HCT116 (cell line): ENCODE measurements at regions not wholly inside any gene's neighbourhood (a gene's known extent, or its start where the extent isn't known, plus 50 kb on each side); places are given as distances from the start of the nearest gene placed in this dataset.
"Not testable (repeated sequence)": the region's sequence is repeated elsewhere in the genome, so short reads cannot be mapped to it uniquely, and the experiment has no call there.

Source experiments
- ATAC-seq: fragments of 200-7000 bp; cut with Tn5 transposase; 2 replicates; pipeline ENCODE4 v1.9.1; 2020; ENCODE audit warnings: mild to moderate bottlenecking, moderate library complexity
- BruUV-seq: library from RNA; stranded (reverse); fragments of 400-500 nt; replicated peaks from 2 replicates; lab custom pipeline; 2021; lab: Mats Ljungman, UMichigan
- CTCF ChIA-PET: fragments of 300-600 bp; sonication (Branson Sonifier 250); formaldehyde crosslinking; loops from one replicate; lab custom pipeline; 2021; ENCODE audit warnings: antibody characterized with exemption; lab: Charles Lee
- POLR2A ChIA-PET: fragments of 300-600, 350-600 bp; sonication (Branson Sonifier 250); formaldehyde crosslinking; loops from one replicate; lab custom pipeline; 2021; ENCODE audit warnings: antibody characterized with exemption; lab: Charles Lee
- RAD21 ChIA-PET, 2 experiments: fragments of 300-600 bp; sonication (Branson Sonifier 250); formaldehyde crosslinking; loops; one replicate each; lab custom pipeline; 2023; ENCODE audit warnings: low total read pairs in 2 of 2; ENCODE audit not compliant: uncharacterized antibody in 2 of 2, unreplicated experiment in 2 of 2, low non-redundant PET in 1 of 2; lab: Charles Lee
- DNase-seq: peaks from one replicate; pipeline ENCODE4 v3.0.0-alpha.2; 2010; ENCODE audit warnings: low read depth, low spot score
- H2AFZ ChIP-seq: fragments of 200-600 bp; shearing (Covaris generic), sonication (generic); 2 replicates; pipeline ENCODE4 v1.6.1; 2017; ENCODE audit warnings: low read depth, mixed run types, mixed read lengths, antibody characterized with exemption, low read length; ENCODE audit not compliant: poor library complexity, severe bottlenecking
- H3K27ac ChIP-seq: 2 replicates; pipeline ENCODE4 v1.5.1; 2012; ENCODE audit warnings: low read depth, low read length
- H3K27me3 ChIP-seq: fragments of 200-600 bp; sonication (generic); 2 replicates; pipeline ENCODE4 v1.6.1; 2016; ENCODE audit warnings: mixed run types, low read length, mixed read lengths; ENCODE audit not compliant: insufficient read depth
- H3K36me3 ChIP-seq, 2 experiments: fragments of 200-500 bp in 1 of 2; fragments of 200-600 bp in 1 of 2; sonication (Bioruptor generic) in 1 of 2; sonication (generic) in 1 of 2; 2 replicates each; pipeline versions ENCODE4 v1.5.1 to v1.6.1; 2014 to 2016; ENCODE audit warnings: low read length in 2 of 2, inconsistent platforms in 1 of 2, mixed read lengths in 1 of 2, mixed run types in 1 of 2; ENCODE audit not compliant: insufficient read depth in 2 of 2, control insufficient read depth in 1 of 2
- H3K4me1 ChIP-seq, 2 experiments: fragments of 200-600 bp in 1 of 2; sonication (generic) in 1 of 2; 2 replicates each; pipeline versions ENCODE4 v1.5.1 to v1.6.1; 2012 to 2017; ENCODE audit warnings: low read length in 2 of 2, inconsistent platforms in 1 of 2, mild to moderate bottlenecking in 1 of 2, mixed read lengths in 1 of 2, mixed run types in 1 of 2, moderate library complexity in 1 of 2; ENCODE audit not compliant: insufficient read depth in 2 of 2, control insufficient read depth in 1 of 2
- H3K4me2 ChIP-seq: fragments of 200-600 bp; sonication (generic); 2 replicates; pipeline ENCODE4 v1.6.1; 2017; ENCODE audit warnings: mixed run types, low read length, mixed read lengths
- H3K4me3 ChIP-seq, 2 experiments: fragments of 200-600 bp in 1 of 2; sonication (generic) in 1 of 2; replicated peaks in 1 of 2; 2 replicates each; pipeline ENCODE4 v1.5.1; 2011 to 2016; ENCODE audit warnings: low read length in 2 of 2, control low read depth in 1 of 2, low read depth in 1 of 2, mild to moderate bottlenecking in 1 of 2, mixed read lengths in 1 of 2, mixed run types in 1 of 2
- H3K79me2 ChIP-seq: fragments of 200-600 bp; sonication (generic); 2 replicates; pipeline ENCODE4 v1.6.1; 2017; ENCODE audit warnings: mild to moderate bottlenecking, mixed run types, low read length, moderate library complexity, mixed read lengths; ENCODE audit not compliant: insufficient read depth
- H3K9ac ChIP-seq: fragments of 200-600 bp; sonication (generic); 2 replicates; pipeline ENCODE4 v1.6.1; 2016; ENCODE audit warnings: low read length, mixed read lengths
- H3K9me2 ChIP-seq: fragments of 200-600 bp; sonication (generic), shearing (Covaris generic); 2 replicates; pipeline ENCODE4 v1.6.1; 2017; ENCODE audit warnings: mixed run types, mild to moderate bottlenecking, moderate library complexity; ENCODE audit not compliant: insufficient read depth
- H3K9me3 ChIP-seq, 2 experiments: fragments of 200-500 bp in 1 of 2; fragments of 200-600 bp in 1 of 2; sonication (Bioruptor generic) in 1 of 2; sonication (generic) in 1 of 2; 2 replicates each; pipeline ENCODE4 v1.6.1; 2014 to 2017; ENCODE audit warnings: low read length in 2 of 2, mixed read lengths in 2 of 2, inconsistent platforms in 1 of 2, low read depth in 1 of 2, mild to moderate bottlenecking in 1 of 2, mixed run types in 1 of 2, moderate library complexity in 1 of 2; ENCODE audit not compliant: control insufficient read depth in 1 of 2, insufficient read depth in 1 of 2
- H4K20me1 ChIP-seq: fragments of 200-600 bp; sonication (generic), shearing (Covaris generic); 2 replicates; pipeline ENCODE4 v1.6.1; 2017; ENCODE audit warnings: mixed run types, mild to moderate bottlenecking, moderate library complexity; ENCODE audit not compliant: insufficient read depth
- CBX3 ChIP-seq: IDR thresholded peaks from 2 replicates; pipeline ENCODE4 v1.6.1; 2012; ENCODE audit warnings: low read depth
- CTCF ChIP-seq, 3 experiments: fragments of 200-600 bp in 1 of 3; sonication (generic) in 1 of 3; IDR thresholded peaks in 2 of 3; conservative IDR thresholded peaks in 1 of 3; 2 replicates each; pipeline ENCODE4 v1.5.1; 2012 to 2017; ENCODE audit warnings: low read depth in 2 of 3, low read length in 2 of 3, antibody characterized with exemption in 1 of 3, borderline replicate concordance in 1 of 3, control low read depth in 1 of 3, mild to moderate bottlenecking in 1 of 3, mixed read lengths in 1 of 3, mixed run types in 1 of 3, moderate library complexity in 1 of 3; ENCODE audit not compliant: insufficient read depth in 1 of 3
- EGR1 ChIP-seq: IDR thresholded peaks from 2 replicates; pipeline ENCODE4 v1.6.1; 2012; ENCODE audit warnings: low read depth
- EZH2 ChIP-seq: fragments of 200-600 bp; sonication (generic); IDR thresholded peaks from 2 replicates; pipeline ENCODE4 v1.6.1; 2017; ENCODE audit warnings: antibody characterized with exemption, mixed run types
- EZH2phosphoT487 ChIP-seq: fragments of 200-600 bp; IDR thresholded peaks from 2 replicates; pipeline ENCODE4 v1.6.1; 2018; ENCODE audit warnings: antibody characterized with exemption, borderline replicate concordance
- FOSL1 ChIP-seq: IDR thresholded peaks from 2 replicates; pipeline ENCODE4 v1.6.1; 2012; ENCODE audit warnings: low read depth
- POLR2AphosphoS5 ChIP-seq: IDR thresholded peaks from 2 replicates; pipeline ENCODE4 v1.6.1; 2011; ENCODE audit warnings: mild to moderate bottlenecking, low read depth, low read length, moderate library complexity
- RAD21 ChIP-seq: IDR thresholded peaks from 2 replicates; pipeline ENCODE4 v1.6.1; 2012; ENCODE audit warnings: low read depth, mild to moderate bottlenecking
- SRF ChIP-seq: IDR thresholded peaks from 2 replicates; pipeline ENCODE4 v1.6.1; 2012; ENCODE audit warnings: low read depth
- ZBTB33 ChIP-seq: IDR thresholded peaks from 2 replicates; pipeline ENCODE4 v1.6.1; 2011; ENCODE audit warnings: mild to moderate bottlenecking, low read length, moderate library complexity; ENCODE audit not compliant: insufficient replicate concordance; ENCODE audit errors: extremely low read depth
- intact Hi-C: fragments of 100-400 bp; cut with micrococcal nuclease; formaldehyde crosslinking; loops from 2 replicates; pipeline ENCODE4 v1.10.0; 2022

- Histone ChIP-seq H2AFZ (no peak overlapping the region), H3K79me2 (no peaks in the 10 kb centered on the region)
- RAD21 ChIA-PET, result no interaction called here
- TF ChIP-seq RAD21 (no peak), EZH2phosphoT487 (no peak), EGR1 (no peak), SRF (no peak), POLR2AphosphoS5 (no peak), FOSL1 (no peak)
- TF ChIP-seq, all 23 proteins: peak for 0
- no peaks in the 10 kb centered on the region for H3K9me3 ChIP-seq
- ChIA-PET CTCF (no interaction called here), POLR2A (no interaction called here)
- no peaks in the 10 kb centered on the region for H4K20me1 ChIP-seq
- no peaks in the 10 kb centered on the region for H3K9me2 ChIP-seq
- no peak overlapping the region for H3K27ac ChIP-seq
- intact Hi-C loops, result no loop called here
- no peak overlapping the region for H3K4me2 ChIP-seq
- no peaks in the 10 kb centered on the region for H3K36me3 ChIP-seq
- no peaks in the 10 kb centered on the region for H3K4me1 ChIP-seq
- BruUV-seq, result no TSS peak
- no peak for ATAC-seq
- no peak overlapping the region for H3K9ac ChIP-seq
- H3K27me3 ChIP-seq, result no peaks in the 10 kb centered on the region
- no peak overlapping the region for H3K4me3 ChIP-seq
- no peak for DNase-seq
Measured at GRCh38 chrX:68978255-68978654, 149.4 kb downstream of the EFNB1 start.

GRCh38 chrX:68953331-68953730 is 124.5 kb downstream of the EFNB1 start:
- TF ChIP-seq EZH2phosphoT487, result no peak
- no peak for TF ChIP-seq ZBTB33
- no peak for TF ChIP-seq SRF
- no peak for TF ChIP-seq EGR1
- no peak for TF ChIP-seq FOSL1
- TF ChIP-seq CBX3, result no peak
- TF ChIP-seq EZH2, result no peak
- TF ChIP-seq CTCF (IDR thresholded peaks at IDR 0.05 in 2 of 3, conservative IDR thresholded peaks at IDR 0.05 in 1 of 3; ENCODE audit: borderline replicate concordance in 1 of 3, insufficient read depth in 1 of 3, low read depth in 2 of 3, low read length in 2 of 3), result no peak
- TF ChIP-seq, all 23 proteins: peak for 0
- no peak for DNase-seq
- no peak overlapping the region for H3K27ac ChIP-seq
- H4K20me1 ChIP-seq, result no peaks in the 10 kb centered on the region
- RAD21 ChIA-PET, result no interaction called here
- H3K9me2 ChIP-seq, result no peaks in the 10 kb centered on the region
- no peak overlapping the region for H3K4me2 ChIP-seq
- no peaks in the 10 kb centered on the region for H3K9me3 ChIP-seq
- H3K79me2 ChIP-seq, result no peaks in the 10 kb centered on the region
- POLR2A ChIA-PET, result no interaction called here
- no TSS peak for BruUV-seq
- no peak overlapping the region for H3K4me3 ChIP-seq
- H3K27me3 ChIP-seq, result no peaks in the 10 kb centered on the region
- H3K4me1 ChIP-seq, result no peaks in the 10 kb centered on the region
- H3K36me3 ChIP-seq, result no peaks in the 10 kb centered on the region
- ATAC-seq, result no peak
- CTCF ChIA-PET, result no interaction called here
- H3K9ac ChIP-seq, result no peak overlapping the region
- intact Hi-C loops, result no loop called here
- H2AFZ ChIP-seq, result no peak overlapping the region

GRCh38 chrX:68951942-68952619 is 123.3 kb downstream of the EFNB1 start:
- POLR2A ChIA-PET, CTCF ChIA-PET, H3K27me3 ChIP-seq: not testable (repeated sequence)

More at GRCh38 chrX:68951942-68952619, 123.3 kb downstream of the EFNB1 start:
- H3K4me3 ChIP-seq, H3K27ac ChIP-seq, H3K9ac ChIP-seq, intact Hi-C loops, H3K4me2 ChIP-seq, RAD21 ChIA-PET, BruUV-seq, ATAC-seq, DNase-seq, H4K20me1 ChIP-seq, H2AFZ ChIP-seq, H3K9me2 ChIP-seq, H3K36me3 ChIP-seq, H3K4me1 ChIP-seq, H3K79me2 ChIP-seq, H3K9me3 ChIP-seq: not testable (repeated sequence)
